ENCODE measurements at regions not wholly inside any gene's neighbourhood (a gene's known extent, or its start where the extent isn't known, plus 50 kb on each side); places are given as distances from the start of the nearest gene placed in this dataset.
"Not testable (repeated sequence)": the region's sequence is repeated elsewhere in the genome, so short reads cannot be mapped to it uniquely, and the experiment has no call there.

DNA sequence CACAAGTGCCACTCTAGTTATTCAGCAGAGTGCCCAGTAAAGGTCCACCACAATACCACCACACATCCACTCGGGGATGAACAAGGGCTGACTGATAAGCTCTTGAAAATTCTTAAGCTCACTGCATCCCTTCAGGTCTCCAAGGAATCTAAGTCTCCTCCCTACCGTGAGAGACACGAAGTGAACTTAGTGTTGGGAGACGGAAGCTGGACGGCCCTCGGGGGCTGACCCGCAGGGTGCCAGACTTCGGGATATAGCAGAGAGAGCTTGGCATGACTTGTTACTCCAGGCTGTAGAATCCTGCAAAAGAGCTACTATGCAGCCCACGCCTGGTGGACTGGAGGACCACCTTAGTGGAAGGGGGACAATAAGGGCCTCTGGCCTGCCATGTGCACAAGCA, 75.1 kb downstream of the LYZL1 start:
- not testable (repeated sequence) for DNase-seq (ENCODE audit: low spot score)

DNA sequence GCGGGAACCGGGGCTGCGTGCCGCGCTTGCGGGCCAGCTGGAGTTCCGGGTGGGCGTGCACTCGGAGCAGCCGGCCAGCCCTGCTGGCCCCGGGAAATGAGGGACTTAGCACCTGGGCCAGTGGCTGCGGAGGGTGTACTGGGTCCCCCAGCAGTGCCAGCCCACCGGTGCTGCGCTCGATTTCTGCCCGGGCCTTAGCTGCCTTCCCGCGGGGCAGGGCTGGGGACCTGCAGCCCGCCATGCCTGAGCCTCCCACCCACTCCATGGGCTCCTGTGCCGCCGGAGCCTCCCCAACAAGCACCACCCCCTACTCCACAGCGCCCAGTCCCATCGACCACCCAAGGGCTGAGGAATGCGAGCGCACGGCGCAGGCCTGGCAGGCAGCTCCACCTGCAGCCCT, 77.3 kb downstream of the LYZL1 start:
- not testable (repeated sequence) for DNase-seq (ENCODE audit: low spot score)

DNA sequence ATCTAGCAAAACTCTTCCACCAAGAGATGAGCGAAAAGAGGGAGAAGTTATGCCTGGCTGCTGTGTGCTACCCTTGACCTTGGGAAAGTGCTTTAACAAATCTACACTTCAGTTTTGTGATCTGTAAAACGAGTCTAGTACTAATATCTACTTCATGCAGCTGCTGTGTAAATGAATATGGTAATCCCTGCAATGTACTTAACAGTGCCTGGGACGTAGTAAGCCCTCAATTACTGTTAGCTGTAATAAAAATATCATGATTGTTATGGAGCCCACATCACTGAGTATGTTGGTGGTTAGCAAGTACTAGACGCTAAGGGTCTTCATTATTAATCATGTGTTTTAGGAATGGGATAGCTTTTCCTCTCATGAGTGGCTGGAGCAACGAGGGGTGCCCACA, 80.5 kb downstream of the LYZL1 start:
- no peak for DNase-seq (ENCODE audit: low spot score)

DNA sequence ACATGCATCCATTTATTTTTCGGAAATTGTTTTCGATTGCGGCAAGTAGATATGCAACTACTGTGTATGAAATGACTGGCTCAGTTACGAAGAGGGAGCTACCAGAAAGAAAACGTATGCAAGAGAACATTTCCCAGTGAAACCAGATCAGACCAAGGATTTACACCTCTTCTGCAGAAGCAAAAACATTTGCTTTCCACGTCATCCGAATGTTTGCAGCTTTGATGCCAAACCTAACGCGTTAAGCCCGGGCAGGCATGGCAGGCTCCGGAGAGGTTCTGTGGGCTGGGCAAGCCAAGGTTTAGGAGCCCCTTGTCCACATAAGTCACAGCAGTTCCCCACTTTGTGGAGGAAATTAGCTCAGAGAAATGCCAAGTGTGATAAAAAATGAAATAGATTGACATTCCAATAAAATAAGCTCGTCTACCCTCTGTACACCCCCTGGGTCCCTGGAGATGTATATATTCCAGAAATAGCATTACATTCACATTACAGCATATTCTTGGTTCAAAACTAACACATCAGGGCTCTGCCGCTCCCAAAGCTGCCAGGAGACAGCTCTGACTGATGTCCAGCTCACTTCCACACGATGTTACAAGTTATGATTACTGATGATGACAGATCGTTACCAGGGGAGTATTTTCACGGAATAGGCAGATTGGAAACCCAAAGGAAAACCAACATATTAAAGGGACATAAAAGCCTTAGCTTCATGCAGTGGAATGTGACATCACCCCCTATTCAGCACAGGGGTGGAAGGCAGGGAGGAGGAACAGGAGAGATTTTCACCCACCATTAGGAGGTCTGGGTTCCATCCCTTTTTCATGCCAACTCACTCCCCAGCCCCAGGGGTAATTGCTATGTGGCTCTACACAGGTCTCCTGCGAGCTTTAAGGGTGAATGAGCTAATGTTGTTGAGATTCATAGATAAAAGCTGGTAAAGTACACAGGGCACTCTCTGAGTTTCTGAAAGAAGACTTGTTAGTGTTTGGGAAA, 81.5 kb downstream of the LYZL1 start:
- DNase-seq (ENCODE audit: low spot score) = no peak

DNA sequence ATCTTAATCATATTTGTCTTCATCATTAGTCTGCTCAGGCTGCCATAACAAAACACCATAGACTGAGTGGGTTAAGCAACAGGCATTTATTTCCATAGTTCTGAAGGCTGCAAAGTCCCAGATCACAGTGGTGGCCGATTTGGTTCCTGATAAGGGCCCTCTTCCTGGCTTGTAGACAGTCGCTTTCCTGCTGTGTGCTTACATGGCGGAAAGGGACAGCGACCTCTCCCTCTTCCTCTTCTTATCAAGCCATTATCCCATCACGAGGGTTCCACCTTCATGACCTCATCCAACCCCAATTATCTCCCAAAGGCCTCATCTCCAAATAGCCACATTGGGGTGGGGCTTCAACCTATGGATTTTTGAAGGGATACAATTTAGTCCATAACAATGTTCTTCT, 84.0 kb downstream of the LYZL1 start:
- DNase-seq (ENCODE audit: low spot score) = no peak

DNA sequence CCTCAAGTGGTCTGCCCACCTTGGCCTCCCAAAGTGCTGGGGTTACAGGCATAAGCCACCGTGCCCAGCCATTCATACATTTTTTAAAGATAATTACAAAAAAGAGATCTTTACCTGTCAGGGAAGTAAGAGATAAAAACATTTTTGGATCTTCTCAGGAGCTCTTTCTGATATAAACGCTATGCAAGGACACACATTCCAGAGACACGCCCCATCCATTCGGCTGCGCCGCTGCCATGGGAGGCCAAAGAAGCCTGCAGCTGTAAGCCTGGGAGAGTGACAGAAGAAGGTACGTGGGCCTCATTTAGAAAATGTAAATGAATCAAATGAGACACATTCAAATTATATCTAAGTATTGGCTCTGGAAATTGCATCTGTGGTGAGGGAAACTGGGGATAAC, 85.3 kb downstream of the LYZL1 start:
- no peak for DNase-seq (ENCODE audit: low spot score)

DNA sequence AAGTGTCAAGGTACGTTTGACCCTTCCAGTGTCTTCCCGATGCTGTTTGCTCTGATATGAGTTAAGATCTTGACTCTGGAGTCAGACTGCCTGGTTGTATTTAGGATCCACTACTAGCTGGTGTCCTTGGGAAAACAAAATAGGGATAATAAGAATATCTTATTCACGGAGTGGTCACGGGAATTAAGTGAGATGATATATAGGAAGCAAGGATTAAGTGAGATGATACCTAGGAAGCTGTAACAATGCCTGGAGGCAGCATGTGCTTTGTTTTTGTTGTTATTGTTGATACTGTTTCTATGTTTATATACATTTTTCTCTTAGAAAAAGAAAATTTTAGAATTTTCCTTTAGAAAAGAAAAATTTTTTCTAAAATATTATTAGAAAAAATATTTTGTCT, 87.0 kb downstream of the LYZL1 start:
- DNase-seq (ENCODE audit: low spot score) = no peak

DNA sequence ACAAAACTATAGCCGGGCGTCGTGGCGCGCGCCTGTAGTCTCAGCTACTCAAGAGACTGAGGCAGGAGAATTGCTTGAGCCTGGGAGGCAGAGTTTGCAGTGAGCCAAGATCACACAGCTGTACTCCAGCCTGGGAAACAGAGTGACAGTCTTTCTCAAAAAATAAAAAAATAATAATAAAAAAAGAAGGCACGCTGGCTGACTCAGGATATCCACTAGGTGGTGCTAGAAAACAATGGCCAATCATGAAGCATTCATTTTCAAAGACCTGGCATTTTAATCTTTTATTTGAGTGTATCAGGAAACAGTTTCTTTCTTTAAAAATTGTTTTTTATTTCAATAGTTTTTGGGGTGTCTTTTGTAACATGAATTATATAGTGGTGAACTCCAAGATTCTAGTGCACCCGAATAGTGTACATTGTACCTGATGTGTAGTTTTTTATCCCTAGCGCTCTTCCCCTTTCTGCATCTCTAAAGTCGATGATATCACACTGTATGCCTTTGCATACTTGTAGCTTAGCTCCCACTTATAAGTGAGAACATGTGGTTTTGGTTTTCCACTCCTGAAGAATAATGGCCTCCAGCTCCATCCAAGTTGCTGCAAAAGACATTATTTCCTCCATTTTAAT, 88.6 kb downstream of the LYZL1 start:
- peak; percentile 46 for DNase-seq (ENCODE audit: low spot score)

DNA sequence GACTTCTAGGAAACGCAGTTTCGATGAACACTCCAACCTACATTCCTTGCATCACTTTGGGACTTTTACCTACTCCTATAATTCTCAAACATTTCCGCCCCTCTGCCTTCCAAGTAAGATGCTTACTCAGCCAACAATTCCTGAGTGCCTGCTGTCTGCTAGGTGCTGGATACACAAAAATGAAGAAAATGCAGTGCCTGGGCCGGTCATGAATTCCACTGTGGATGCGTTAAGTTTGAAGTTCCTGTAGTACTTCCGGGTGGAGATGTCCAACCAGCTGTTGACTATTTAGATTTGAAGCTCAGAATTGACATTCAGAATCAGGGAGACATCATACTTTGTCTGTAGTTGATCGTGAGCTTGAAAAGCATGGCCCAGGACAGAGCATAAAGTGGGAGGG, 89.2 kb downstream of the LYZL1 start:
- DNase-seq (ENCODE audit: low spot score) = no peak

DNA sequence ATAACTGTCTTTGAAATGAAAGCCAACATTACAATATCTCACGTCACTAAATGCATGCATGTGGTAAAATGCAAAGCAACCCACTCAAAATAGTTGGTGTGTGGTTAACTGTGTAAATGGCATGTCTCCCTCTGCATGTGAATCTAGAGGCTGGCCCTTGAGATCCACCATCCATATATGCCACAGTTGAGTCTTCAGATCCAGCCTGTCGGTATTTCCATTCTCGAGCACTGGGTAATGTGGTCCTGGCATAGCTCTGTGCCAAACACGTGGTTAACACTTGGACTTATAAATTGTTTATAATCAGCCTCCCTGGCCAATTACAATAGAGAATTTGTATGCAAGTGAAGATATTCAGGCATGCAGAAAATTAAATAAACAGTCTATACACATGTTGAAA, 90.3 kb downstream of the LYZL1 start:
- no peak for DNase-seq (ENCODE audit: low spot score)

DNA sequence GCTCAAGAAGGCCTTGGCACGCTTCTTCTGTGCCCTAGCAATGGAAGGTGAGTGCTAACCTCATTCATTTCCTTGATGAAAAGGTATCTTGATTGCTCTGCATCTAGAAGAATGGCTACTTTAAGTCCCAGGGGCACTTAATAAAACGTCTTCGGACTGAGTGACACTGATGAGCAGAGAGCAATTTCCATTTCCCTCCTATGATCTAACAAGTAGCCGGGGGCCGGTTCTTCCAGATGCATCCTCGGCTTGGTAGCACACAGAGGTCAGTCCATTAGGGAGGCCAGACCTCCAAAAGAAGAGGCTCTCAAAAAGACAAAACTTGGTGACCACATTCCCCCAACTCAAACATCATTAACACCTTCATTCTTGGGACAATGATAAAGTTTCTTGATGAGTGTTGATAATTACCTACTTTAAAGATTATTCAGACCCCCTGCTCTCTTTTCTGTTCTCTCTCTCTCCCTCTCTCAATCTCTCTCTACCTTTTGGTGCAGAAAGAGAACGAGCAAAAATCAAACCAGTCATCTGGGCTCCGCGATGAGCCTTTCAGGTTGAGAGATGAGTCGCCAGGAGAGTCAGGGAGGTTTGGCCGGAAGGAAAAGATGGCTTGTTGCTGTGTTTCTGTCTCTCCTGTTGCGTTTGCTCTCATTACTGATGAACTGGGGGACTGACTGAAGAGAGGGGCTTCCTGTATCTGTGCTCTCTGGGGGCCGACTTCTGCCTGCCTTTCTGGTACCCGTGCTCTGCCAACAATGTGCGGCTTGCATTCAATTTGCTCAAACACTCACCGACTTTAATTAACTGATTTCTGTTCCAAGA, 91.1 kb downstream of the LYZL1 start:
- not testable (repeated sequence) for DNase-seq (ENCODE audit: low spot score)

DNA sequence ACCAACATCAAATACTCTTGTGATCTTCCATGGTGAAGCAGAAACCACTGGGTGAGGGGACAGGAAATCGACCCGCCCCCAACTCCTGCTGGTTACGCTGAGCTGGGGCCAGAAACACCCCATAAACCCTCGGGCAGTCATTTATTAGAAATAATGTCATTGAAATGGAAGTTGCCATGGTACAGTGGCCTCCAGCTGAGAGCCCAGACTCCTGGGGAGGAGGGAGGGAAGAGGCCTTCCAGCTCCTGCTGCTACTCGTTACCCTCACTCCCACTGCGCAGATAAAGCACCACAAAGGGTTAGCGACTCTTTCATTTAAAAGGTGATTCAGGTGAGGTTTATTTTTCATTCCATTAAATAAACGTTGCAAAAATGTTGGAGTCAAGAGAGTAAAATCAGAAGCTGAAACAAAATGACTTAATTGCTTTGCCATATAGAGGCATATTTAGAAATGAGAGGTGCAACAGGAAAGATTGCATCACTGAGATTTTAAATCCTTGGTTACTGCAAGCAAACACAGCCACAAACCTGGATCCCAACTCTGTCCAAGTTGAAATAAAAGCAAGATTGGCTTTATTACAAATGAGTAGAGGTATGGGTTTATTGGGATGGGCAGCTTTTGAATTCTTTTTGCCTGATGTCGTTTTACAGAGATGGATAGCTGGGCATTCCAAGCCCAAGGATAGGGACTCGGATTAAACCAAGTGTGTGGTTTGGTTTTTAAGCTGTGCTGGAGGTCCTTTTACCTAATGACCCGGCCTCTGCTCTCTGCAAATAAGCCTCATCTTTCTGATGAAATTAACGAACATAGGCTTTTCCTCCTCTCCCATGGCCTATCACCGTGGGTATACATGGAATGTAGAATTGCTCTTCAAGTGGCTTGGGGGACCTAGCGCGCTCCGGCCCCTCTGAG, 92.0 kb downstream of the LYZL1 start:
- not testable (repeated sequence) for DNase-seq (ENCODE audit: low spot score)

DNA sequence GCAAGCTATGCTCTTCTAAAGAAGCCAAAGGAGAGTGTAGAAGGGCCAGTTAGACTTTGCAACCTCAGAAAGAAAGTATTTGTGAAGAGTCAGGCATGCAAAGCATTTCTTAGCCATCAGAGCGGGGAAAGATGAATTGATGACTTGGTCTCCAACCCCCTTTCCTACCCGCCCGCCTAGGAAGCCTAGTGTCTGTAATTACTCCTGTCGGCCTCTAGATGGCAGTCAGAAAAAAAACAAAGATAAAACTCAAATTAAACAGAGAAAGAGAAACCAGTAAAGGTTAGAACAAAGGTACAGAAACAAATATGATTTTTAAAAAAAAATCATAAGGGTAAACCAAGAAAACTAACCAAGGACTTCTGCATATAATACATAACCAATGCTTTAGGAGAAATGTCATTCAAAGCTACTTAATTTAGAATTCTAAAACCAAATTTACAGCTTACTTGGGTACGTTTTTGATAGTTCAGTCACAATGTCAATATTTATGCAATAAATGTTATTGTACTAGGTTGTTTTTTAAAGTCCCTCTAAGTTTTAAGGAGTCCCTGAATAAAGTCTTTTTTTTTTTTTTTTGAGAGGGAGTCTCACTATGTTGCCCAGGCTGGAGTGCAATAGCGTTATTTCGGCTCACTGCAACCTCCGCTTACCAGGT, 97.6 kb downstream of the LYZL1 start:
- peak; percentile 42 for DNase-seq (ENCODE audit: low spot score)

DNA sequence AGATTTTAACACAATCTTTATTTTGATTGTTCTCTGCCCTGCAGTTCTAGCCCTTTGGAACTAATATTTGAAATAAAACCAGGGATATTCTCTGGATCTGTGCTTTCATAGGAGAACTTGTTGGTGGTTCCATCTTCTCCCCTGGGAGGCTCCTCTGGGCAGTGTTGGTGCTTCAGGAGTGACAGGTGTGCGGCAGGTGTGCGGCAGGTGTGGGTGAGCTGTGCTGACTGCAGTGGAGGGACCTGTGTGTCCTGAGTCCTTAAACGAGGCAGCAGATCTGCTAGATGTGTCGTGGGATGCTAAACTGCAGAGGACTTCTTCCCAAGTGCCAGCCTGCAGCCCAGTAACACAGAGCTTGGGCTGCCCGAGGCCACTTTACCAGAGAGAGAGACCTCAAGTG, 98.4 kb downstream of the LYZL1 start:
- no peak for DNase-seq (ENCODE audit: low spot score)

DNA sequence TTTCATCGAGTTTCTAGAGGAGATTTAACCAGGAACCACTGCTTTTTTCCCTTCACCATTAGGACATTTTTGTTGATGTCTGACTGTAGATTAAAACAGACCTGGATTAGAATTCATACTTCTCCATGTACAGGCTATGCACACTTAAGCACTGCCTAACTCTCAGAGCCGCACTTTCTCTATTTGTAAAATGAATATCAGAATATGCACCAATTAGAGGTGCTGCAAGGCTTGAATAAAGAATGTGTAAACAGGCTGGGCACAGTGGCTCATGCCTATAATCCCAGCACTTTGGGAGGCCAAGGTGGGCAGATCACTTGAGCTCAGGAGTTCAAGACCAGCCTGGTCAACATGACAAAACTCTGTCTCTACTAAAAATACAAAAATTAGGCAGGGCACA, 99.2 kb downstream of the LYZL1 start:
- DNase-seq (ENCODE audit: low spot score) = not testable (repeated sequence)

DNA sequence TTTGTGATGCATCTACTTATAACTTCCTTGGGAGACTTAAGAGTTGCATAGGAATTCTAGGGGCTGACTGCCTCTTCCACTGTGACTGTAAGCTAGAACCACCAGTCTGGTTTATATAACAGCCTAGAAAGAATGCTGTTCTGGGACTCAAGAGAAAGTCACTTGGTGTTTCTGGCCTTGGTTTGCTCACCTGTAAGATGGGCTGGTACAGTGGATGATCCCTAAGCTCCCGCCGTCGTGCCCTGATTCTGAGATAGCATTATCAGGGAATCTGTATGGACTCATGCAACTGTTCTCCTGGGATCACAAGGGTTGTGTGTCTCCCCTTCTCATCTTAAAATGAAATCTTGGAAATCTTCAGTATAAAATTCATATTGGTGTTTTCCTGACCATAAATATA, 100.6 kb downstream of the LYZL1 start:
- no peak for DNase-seq (ENCODE audit: low spot score)

DNA sequence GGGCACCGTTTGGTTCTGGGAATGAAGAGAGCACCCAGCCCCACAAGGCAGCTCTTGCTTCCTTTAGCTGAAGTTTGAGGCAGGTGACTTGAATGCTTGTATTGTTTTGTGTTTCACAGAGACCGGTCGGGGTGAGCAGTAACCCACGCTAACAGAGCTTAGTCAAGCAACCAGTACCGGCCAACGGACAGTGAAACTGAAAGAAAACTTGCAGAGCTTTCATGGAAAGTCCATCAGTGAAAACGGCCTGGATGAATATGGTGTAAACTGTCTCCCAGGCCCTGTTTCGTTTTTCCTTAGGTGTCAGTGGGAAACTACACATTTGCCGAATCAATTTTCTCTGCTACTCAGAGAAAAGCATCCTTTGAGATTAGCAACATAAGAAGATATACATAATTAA, 101.1 kb downstream of the LYZL1 start:
- no peak for DNase-seq (ENCODE audit: low spot score)

DNA sequence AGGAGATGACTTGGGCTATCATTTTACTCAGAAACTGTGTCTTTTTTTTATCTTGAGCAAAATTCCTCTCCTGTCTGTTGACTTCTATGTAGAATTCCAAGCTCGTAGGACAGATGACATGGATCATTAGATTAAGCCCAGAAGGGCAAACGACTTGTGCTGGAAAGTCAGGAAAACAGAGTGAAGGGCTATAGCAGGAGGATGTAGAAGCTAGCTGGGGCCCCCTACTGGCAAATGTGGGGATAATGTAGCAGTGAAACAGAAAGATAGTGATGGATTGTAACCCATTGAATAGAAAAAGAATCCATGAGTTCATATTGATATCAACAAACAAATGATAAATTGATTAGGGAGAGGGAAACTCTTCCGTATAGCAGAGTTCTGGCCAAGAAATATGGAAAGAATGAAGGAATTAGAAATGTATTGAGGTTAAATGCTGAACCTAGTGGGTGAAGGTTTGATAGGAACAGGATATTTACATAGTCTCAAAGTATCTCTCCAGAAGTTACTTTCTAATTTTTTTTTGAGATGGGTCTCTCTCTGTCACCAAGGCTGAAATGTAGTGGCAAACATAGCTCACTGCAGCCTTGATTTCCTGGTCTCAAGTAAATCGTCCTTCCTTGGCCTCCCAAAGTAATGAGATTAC, 103.6 kb downstream of the LYZL1 start:
- peak; percentile 38 for DNase-seq (ENCODE audit: low spot score)

DNA sequence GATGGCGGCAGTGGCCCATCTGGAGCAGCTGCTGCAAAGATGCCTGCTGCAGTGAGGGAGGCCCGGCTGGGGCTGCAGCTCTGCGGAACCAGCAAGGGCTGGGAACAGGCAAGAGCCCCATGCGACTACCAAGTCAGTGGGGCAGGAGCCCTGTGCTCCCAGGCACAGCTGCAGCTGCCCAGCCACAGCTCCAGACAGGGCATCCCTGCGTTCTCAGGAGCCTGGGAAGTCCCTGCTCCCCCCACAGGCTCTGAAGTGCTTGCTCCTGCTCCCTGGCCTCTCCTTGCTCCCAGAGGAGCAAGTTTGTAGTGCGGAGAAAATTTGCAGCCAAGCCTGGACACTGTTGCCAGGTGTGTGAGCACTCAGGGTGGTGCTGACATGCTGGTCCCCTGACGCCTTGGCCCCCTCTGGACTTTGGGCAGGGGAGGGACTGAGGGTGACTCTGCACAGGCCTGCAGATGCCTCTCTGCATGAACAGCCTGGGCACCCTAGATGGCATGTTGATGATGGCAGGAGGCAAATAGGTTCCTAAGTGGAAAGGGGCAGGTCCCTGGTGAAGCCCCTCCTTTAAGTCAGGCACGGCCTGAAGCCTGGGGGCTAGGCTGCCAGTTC, 105.6 kb downstream of the LYZL1 start:
- DNase-seq (ENCODE audit: low spot score) = no peak

DNA sequence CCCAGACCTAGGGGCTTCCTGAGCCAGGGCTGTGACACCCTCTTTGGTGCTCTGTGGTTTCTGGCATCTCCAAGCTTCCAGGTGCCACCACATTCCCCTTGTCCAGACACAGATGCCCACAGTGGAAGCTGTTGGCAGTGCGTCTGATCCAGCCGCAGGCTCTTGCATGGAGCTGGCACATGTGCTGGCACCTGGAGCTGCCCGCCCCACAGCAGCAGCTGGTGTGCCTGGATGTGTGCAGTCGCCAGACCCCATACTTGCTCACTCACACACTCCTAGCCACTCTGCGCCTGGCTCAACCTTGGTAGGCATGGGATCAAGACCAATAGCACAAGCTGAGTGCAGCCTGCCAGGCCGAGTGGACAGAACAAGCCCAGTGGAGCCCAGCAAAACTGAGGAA, 106.5 kb downstream of the LYZL1 start:
- no peak for DNase-seq (ENCODE audit: low spot score)

Measured in kidney capillary endothelial cell (primary cell).